CMK (cell line): ENCODE measurements at regions not wholly inside any gene's neighbourhood (a gene's known extent, or its start where the extent isn't known, plus 50 kb on each side); places are given as distances from the start of the nearest gene placed in this dataset.
"Not testable (repeated sequence)": the region's sequence is repeated elsewhere in the genome, so short reads cannot be mapped to it uniquely, and the experiment has no call there.

Experiments used
- DNase-seq: peaks from one replicate; pipeline ENCODE4 v3.0.0-alpha.2; 2010; ENCODE audit warnings: low read depth

GRCh38 chr7:69438584-69439412 is 159.5 kb upstream of the AUTS2 start:
- no peak for DNase-seq

- DNase-seq: no peak
These were observed 158.5 kb upstream of the AUTS2 start for GRCh38 chr7:69439636-69440325.

- no peak for DNase-seq
These were observed 157.3 kb upstream of the AUTS2 start for GRCh38 chr7:69440976-69441375.

GRCh38 chr7:69443136-69443535 is 155.1 kb upstream of the AUTS2 start:
- no peak for DNase-seq

GRCh38 chr7:69445541-69445940 is 152.7 kb upstream of the AUTS2 start:
- DNase-seq: no peak

GRCh38 chr7:69446213-69446612 is 152.1 kb upstream of the AUTS2 start:
- not testable (repeated sequence) for DNase-seq

GRCh38 chr7:69448071-69448470 is 150.2 kb upstream of the AUTS2 start:
- DNase-seq: no peak

- no peak for DNase-seq
These were observed 147.8 kb upstream of the AUTS2 start for GRCh38 chr7:69450456-69450855.

GRCh38 chr7:69451715-69452114 is 146.6 kb upstream of the AUTS2 start:
- DNase-seq: no peak

- no peak for DNase-seq
These were observed 145.5 kb upstream of the AUTS2 start for GRCh38 chr7:69452797-69453196.

GRCh38 chr7:69457595-69458504 is 140.4 kb upstream of the AUTS2 start:
- DNase-seq: no peak

- DNase-seq: no peak
These were observed 134.2 kb upstream of the AUTS2 start for GRCh38 chr7:69464035-69464434.

- no peak for DNase-seq
These were observed 133.0 kb upstream of the AUTS2 start for GRCh38 chr7:69465262-69465661.

GRCh38 chr7:69467826-69468225 is 130.4 kb upstream of the AUTS2 start:
- no peak for DNase-seq

- no peak for DNase-seq
These were observed 121.9 kb upstream of the AUTS2 start for GRCh38 chr7:69476416-69476815.

- DNase-seq: no peak
These were observed 115.6 kb upstream of the AUTS2 start for GRCh38 chr7:69482676-69483075.

GRCh38 chr7:69489533-69489932 is 108.7 kb upstream of the AUTS2 start:
- DNase-seq: no peak

- DNase-seq: no peak
These were observed 99.6 kb upstream of the AUTS2 start for GRCh38 chr7:69498671-69499070.

GRCh38 chr7:69502358-69502757 is 95.9 kb upstream of the AUTS2 start:
- DNase-seq: no peak

GRCh38 chr7:69504733-69505420 is 93.4 kb upstream of the AUTS2 start:
- DNase-seq: no peak

GRCh38 chr7:69508736-69509135 is 89.5 kb upstream of the AUTS2 start:
- no peak for DNase-seq

- no peak for DNase-seq
These were observed 88.2 kb upstream of the AUTS2 start for GRCh38 chr7:69510114-69510513.
